22Rv1 (cell line): ENCODE measurements at regions not wholly inside any gene's neighbourhood (a gene's known extent, or its start where the extent isn't known, plus 50 kb on each side); places are given as distances from the start of the nearest gene placed in this dataset.

Experiments used
- CTCF ChIP-seq: fragments of 450-650 bp; IDR thresholded peaks from 2 replicates; pipeline ENCODE4 v1.5.1; 2017; ENCODE audit warnings: mild to moderate bottlenecking
- ZFX ChIP-seq: fragments of 450-650 bp; IDR thresholded peaks from 2 replicates; pipeline ENCODE4 v1.6.1; 2017; ENCODE audit warnings: antibody characterized with exemption, borderline replicate concordance

- no peak for TF ChIP-seq CTCF
- TF ChIP-seq ZFX, result no peak
Observed at GRCh38 chr20:52867305-52867704, 104.9 kb upstream of the TSHZ2 start.
